KG1 (cell line): ENCODE measurements at regions not wholly inside any gene's neighbourhood (a gene's known extent, or its start where the extent isn't known, plus 50 kb on each side); places are given as distances from the start of the nearest gene placed in this dataset.
A peak's percentile ranks its signal among the peaks of the same experiment; 100 is the strongest.

ENCODE experiments used
- DNase-seq: peaks from one replicate; lab custom pipeline; 2025; lab: John Stamatoyannopoulos, UW

- DNase-seq = no peak
These were observed 143.3 kb upstream of the ID2 start for GRCh38 chr2:8538531-8538930.

DNA sequence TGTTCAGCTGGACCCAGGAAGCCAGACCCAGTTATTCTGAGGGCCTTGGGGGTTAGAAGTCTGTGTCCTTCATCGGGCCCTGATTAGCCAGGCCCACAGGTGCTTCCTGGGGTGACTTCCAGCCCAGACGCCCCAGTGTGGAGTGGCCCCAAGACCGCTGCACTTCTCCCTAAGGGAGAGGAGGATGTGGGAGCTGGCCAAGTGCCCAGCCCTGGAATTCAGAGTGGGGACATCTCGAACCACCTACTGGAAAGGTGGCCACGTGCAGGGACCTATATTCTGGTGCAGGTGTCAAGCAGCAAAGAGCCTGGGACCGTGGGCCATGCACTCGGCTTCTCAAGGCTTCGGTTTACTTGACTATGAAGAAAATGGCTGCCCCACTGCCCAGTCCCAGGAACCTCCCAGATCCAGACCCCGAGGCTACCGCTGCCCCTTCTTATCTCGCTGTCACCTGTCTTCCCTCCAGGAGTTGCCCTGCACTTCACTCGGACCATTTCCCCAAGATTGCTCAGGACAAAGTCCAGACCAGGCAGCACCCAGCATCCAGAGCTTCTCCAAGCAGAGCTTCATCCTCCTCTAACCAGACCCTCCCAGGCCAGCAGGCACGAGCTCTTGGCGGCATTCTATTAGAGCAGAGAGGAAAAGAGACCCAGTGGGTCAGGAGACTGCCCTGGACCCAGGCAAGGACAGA lies 142.8 kb upstream of the ID2 start:
- no peak for DNase-seq

- no peak for DNase-seq
These were observed 141.9 kb upstream of the ID2 start for GRCh38 chr2:8539743-8540551.

- no peak for DNase-seq
These were observed 141.3 kb upstream of the ID2 start for GRCh38 chr2:8540552-8541055.

DNA sequence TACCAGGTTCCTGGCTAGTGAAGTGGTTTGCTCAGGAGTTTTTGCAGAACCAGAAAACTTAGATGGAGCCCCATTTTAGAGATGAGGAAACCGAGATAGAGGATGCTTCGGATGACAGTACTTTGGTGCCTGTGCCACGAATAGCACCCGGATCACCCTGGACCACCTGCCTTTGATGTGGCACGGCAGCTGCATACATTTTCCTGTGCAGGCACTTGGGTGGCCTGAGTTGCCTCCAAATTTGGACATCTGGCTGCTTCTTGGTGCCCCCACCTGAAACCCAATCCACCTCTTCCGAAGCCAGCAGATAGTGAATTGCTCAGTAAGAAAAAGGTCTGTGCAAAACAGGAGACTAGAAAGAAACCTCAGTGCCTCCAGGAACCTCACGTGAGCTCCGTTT lies 140.6 kb upstream of the ID2 start:
- DNase-seq = no peak

GRCh38 chr2:8541636-8542035 lies 140.2 kb upstream of the ID2 start:
- DNase-seq = no peak

DNA sequence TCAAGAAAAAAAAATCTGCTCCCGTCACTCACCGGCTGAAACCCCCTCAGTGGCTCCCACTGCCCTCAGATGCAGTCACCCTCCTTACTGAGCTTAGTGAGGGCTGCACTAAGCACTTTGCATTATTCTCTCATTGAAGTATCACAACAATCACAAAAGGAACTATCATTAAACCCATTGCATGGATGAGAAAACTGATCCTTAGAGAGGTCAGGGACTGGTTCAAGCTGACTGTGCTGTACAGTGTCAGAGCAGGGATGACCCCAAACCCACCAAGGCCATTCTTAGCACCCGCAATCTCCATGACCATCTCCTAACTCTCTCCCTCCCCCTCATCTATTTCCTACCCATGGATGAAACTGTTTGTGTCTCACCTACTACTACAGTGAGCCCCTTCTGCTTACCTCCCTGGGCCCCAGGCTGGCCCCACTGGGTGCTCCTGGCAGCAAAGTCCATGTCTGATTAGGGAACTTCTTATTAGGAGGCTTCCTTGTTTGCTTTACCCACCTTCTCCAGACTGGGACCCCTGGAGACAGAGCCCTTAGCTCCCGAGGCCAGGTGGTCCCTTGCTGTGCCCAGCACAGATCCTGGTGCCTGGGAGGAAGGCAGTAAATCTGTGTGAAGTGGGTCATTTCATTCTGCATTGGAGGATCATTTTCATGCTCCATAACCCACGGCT lies 139.3 kb upstream of the ID2 start:
- DNase-seq = no peak

- DNase-seq = no peak
These were observed 138.8 kb upstream of the ID2 start for GRCh38 chr2:8543060-8543382.

- DNase-seq = peak; percentile 83
These were observed 138.3 kb upstream of the ID2 start for GRCh38 chr2:8543383-8544170.

DNA sequence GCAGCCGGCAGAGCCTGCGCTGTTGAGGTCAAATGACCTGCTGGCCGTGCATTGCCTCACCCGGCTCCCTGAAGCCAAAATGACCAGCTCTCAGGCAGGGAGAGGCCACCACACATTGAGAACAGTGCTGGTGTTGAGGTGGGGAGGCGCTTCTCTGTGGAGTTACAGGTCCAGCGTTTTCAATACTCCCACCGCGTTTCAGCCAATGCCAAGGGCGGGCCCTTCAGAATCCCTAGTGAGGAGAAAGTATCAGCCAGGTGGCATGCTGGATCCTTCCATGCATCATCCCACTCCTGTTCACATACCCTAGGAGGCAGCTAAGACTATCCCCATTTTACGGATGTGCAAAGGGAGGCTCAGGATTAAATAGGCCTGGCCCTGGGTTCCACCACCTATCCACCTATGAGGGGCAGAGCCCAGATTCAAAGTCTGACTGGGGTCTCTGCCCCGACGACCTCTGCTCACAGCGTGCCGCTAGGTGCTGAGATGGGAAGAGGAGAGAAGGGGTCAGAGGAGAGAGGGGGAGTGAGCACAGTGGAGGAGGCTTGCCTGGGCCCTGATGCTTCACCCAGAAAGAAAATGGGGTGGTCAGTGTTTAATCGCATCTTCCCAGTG lies 137.6 kb upstream of the ID2 start:
- DNase-seq = no peak

DNA sequence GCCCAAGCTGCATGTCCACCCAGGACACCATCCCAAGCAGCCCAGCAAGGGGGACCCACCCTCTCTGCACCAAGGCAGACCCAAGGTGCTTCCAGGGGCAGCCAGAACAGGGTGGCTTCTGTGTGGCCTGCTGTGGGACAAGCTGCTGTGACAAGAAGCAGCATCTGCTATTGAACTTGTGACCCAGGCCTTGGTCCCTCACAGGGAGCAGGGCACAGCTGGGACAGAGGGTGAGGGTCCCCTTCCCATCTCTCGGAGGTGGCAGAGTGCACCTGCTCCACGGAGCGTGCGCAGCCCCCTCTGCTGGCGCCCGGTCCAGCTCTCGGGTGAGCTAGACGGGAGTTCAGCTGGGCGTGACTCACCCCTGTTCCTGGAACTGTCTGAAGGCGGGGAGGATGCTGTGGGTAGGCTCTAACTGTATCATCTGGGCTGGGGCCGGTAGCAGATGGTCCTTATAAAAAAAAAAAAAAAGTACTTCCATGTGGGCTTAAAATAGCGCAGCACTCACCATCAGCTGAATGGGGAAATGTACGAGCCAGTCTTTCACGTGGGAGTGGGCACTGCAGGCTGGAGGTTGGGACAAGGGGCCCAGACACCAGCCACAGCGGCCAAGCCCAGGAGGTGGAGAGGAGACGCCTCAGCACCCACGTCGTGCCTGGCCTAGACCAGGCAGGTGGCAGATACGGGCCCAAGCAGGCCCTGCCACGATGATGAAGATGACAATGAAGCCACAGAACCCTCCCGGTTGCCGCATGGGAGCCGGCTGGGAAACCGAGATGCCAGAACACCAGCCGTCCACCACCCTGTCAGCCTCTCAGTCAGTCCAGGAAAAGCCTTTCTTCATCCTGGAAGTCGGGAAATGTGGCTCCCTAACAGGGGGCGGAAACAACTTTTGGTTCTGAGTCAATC lies 136.8 kb upstream of the ID2 start:
- peak; percentile 87 for DNase-seq

- no peak for DNase-seq
These were observed 135.9 kb upstream of the ID2 start for GRCh38 chr2:8545695-8546611.

DNA sequence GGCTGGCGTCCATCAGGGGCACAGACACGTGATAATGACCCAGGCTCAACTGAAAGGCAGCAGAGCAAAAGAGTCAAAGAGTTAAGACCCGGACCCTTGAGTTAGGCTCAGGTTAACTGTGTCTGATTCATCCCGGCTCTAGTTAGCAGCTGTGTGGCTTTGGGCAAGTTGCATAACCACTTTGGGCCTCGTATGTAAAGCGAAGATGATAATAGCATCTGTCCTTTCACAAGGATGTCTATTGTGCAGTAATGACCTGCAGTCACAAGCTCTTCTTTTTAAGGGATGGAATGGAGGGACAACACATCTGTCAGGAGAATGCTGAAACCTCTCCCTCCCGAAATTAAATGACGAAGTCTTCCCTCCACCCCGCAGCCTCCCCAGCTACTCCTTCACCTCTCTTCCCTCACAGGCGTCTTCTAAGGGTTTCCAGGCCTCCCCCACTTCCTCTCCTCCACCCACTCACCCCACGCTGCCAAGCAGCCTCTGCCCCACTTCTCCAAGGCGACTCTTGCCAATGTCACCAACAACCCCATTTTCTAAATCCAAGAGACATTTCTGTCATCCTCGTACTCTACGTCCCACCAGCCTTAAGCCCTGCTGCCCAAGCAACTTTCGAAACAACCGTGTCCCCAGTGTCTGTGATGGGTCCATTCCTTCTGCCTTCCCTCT lies 135.1 kb upstream of the ID2 start:
- no peak for DNase-seq

GRCh38 chr2:8547284-8548064 lies 134.4 kb upstream of the ID2 start:
- DNase-seq = no peak

DNA sequence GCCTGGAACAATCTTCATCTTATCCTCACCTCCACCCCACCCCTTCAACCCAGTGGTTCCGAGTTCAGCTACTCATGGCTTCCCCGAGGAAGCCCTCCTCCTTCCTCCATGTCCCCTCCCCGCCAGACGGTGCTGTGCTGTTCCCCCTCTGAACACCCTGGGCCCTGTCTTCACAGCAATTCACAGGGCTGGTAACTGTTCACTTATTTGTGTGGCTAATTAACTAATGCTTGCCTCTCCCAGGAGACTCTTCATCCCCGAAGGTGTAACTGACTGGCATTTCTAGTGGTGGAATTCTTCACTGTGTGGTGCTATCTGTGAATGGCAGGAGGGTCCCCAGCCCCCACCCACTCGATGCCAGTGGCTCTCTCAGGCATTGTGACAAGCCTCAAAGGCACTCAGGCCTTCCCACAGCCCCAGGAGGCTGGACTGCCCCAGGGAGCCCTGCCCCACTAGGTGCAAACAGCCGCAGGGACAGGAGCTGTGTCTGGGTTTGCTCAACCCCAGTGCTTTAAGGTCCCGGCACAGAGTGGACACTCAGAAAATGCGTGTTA lies 133.7 kb upstream of the ID2 start:
- no peak for DNase-seq

GRCh38 chr2:8548619-8549150 lies 133.2 kb upstream of the ID2 start:
- DNase-seq = no peak

- DNase-seq = no peak
These were observed 132.5 kb upstream of the ID2 start for GRCh38 chr2:8549273-8549922.
